ENCODE measurements at regions not wholly inside any gene's neighbourhood (a gene's known extent, or its start where the extent isn't known, plus 50 kb on each side); places are given as distances from the start of the nearest gene placed in this dataset.

DNA sequence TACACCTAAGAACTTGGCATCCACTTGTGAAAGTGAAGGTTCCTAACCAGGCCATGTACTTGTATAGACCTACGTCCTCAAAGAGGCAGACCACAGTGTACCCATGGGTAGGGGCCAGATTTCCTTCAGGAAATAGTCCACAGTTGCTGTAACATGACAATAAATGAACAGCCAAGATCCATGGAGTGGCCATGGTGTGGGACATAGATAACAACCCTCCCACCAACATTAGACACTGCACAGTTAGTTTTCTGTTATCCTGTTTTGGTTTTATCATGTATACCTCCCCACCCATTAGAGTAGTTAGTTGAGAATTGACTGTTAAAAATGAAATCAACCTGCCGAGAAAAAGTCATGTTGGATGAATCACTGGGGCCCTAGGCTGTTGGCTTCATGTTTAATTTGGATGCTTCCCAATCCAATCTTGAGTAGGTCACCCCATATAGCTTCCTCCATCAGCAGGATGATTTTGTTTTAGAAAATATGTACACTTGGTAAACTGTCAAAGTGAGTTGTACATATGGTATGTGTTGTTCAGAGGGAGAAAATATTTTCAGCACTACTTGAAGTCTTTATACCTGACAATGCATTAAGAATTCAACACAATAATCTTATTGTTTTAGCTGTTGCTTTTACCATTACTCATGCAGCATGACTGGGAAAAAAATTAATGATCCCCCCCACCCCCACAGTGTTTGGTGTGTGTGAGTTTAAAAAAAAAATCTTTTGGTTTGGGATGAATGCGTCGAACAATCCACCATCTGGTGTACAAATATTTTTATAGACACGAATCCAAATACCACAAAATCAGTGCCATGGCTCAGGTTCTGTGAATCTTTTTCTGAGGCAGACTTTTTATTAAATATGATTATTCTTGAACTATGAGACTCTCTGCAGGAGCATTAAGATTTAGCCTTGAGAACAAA is 88.3 kb upstream of the ARHGAP29 start:
- DNase-seq = no peak

DNA sequence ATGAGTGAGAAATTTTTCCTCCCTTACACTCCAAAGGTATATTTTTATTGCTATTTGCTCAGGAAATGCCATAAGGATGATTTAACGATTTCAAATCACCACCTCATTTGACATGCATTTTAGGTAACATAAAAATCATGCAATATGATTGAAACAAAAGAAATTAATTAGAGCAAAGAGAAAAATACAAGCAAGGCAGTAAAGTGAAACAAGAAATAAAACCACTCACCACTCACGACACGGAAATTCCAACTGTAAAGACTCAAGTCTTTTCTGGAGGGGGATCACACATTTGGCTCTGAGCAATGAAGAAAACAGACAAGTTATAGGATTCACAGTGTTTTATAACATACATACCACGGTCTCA is 86.8 kb upstream of the ARHGAP29 start:
- DNase-seq = no peak

- no peak for DNase-seq
Observed at GRCh38 chr1:94323311-94324177, 86.2 kb upstream of the ARHGAP29 start.

GRCh38 chr1:94322696-94323095 is 85.3 kb upstream of the ARHGAP29 start:
- no peak for DNase-seq

GRCh38 chr1:94321662-94322061 is 84.3 kb upstream of the ARHGAP29 start:
- no peak for DNase-seq

DNA sequence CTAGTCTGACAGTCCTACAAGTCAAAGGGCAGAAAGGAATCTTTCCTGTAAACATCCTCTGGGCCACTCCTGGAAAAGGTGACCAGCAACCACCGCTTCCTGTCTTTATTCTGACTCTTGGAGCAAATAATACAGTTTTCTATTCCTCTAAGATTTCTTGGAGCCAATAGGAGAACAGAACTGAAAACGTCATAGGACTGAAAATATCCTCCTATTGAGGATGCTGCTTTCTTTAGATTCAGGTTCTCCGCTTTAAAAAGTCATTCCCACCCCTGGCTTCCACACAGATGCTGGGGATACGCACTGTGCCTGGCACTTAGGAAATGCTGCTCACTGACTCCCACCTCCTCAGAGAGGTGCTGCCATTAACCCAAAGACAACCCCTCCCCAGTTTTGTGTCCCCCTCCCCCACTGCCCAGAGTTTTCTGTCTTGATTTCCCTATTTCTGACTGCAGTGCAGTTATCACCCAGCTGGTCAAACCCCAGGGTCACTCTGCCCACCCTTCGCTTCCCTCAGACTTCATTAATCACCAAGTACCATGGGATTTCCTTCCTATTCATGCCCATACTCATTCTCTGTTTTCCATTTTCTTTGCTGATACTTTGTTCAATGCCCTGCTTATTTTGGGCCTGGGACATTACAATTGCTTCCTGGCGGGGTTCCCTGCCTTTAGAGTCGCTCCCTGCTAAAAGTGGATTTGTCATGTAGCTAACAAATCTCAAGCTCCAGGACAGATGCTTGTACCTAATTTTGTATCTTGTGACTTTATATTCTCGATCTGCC is 82.1 kb upstream of the ARHGAP29 start:
- no peak for DNase-seq

DNA sequence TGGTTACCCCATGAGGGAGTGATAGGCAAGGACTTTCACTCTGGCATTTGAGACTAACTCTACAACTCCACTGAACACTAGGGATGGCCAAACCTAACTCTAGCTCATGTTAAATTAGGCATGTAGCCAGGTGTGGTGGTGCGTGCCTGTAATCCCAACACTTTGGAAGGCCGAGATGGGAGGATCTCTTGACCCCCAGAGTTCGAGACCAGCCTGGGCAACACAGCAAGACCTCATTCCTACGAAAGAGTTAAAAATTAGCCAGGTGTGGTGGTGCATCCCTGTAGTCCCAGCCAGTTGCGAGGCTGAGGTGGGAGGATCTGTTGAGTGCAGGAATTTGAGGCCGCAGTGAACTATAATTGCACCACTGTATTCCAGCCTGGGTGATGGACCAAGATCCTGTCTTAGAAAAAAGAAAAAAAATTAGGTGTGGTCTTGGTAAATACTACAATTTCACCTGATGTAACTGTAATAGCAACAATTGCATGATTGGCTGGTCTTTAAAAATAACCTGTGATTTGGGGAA is 81.2 kb upstream of the ARHGAP29 start:
- no peak for DNase-seq

DNA sequence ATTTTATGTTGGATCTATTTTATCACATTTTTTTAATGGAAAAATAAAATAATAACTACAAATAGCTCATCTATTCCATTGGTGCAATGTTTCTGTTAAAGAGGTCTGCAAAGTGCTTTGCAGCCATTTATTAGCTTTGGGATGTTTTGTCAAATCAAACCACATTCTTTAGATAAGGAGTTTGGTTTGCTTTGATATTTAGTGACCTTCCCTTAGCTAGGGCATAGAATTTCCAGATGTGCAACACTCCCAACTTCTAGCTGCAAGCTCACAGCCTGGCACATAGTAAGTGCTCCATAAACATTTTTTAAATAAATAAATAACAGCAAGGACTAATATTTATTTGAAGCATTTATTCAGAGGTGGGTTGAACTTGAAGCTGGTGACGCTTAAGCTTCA is 80.4 kb upstream of the ARHGAP29 start:
- DNase-seq = no peak

- DNase-seq = no peak
Observed at GRCh38 chr1:94316836-94317789, 79.7 kb upstream of the ARHGAP29 start.

DNA sequence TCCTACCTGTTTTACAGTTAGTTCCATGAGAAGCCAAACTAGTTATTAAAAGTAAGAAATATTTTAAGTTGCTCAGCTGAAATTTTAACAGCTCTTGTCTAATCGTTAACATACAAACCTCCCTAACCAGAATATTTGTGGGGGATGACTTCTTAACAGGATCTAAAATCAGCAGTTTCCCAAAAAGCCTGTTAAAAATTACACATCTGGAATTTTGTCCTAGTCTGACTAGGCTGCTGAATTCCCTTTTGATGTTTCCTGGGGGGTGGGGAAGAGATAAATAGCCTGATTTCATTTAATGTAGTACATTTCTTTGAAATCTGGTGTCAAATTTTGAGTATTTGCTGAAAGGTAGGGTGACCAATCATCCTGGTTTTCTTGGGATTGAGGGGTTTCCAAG is 78.8 kb upstream of the ARHGAP29 start:
- DNase-seq = no peak

DNA sequence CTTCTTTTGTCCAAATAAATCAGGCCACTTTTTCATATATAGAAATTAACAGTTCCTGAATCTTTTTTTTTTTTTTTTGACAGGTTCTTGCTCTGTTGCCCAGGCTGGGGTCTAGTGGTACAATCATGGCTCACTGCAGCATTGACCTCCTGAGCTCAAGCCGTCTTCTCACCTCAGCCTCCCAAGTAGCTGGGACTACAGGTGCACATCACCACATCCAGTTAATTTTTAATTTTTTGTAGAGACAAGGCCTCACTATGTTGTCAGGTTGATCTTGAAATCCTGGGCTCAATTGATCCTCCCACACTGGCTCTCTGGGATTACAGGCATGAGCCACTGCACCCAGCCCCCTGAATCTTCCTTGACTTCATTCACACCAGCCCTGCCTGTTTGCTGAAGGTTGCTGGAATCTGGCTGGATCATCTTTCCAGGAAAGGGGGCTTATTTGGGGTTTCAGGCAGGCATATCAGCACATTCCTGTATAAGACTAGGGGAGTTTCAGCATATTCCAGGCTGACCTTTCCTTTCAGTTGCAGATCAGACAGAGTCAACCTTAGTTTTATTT is 78.2 kb upstream of the ARHGAP29 start:
- DNase-seq = no peak

DNA sequence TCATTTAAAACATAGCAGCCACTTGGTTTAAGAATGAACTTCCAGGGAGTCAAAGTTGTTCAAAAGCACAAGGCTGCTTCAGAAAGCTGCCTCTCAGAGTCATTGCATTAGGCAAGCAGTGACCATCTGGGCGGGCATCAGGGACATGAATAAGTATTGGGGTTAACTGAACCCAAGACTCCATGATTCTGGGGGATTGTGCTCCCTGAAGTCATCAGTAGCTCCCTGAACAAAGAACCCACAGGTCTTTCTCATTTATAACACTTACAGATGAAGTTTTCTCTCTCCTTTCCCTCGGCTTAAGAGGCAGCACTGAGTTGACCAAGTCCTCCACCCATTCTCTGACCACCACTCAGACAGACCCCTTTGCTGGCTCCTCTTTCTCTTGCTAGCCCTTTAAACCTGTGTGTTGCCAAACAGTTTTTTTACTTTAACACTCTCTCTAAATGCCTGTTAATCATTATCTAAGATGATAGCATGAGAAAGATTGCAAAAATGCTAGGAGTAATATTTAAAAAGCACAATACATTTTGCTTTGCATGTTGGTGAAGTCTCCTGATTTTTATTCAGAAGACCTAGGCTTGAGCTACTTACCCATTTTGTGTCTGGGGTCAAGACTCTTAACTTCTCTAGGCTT is 77.0 kb upstream of the ARHGAP29 start:
- no peak for DNase-seq

DNA sequence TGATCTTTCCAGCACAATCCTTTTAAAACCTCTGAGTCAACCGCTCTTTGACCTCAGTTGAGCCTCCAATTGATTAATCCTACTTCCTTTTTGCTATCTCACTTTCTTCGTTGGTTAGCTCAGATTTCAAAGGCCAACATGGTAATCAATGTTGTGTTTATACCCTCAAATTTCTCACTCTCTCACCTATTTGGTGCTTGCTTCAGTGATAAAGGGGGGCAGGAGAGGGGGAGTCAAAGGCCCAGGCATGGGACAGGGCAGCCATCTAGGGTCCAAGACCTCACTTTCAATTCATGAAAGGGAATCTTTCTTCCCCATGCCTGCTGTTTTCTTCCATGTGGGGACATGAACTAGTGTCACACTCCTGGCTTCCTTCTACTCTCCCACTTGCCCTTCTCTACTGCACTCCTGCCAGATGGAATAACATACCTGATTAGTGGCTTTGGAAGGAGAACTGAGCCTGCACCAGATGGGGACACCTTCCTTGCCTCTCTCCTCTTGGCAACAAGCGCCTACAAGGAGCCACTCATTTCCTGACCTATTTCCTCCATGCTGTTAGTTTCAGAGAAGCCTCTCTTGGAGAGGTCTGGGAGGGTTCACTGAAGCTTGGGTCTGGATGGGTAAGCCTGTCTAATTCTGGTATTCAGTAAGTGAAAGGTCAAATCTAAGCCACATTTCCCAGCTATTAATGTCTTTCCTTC is 73.3 kb upstream of the ARHGAP29 start:
- DNase-seq = no peak

DNA sequence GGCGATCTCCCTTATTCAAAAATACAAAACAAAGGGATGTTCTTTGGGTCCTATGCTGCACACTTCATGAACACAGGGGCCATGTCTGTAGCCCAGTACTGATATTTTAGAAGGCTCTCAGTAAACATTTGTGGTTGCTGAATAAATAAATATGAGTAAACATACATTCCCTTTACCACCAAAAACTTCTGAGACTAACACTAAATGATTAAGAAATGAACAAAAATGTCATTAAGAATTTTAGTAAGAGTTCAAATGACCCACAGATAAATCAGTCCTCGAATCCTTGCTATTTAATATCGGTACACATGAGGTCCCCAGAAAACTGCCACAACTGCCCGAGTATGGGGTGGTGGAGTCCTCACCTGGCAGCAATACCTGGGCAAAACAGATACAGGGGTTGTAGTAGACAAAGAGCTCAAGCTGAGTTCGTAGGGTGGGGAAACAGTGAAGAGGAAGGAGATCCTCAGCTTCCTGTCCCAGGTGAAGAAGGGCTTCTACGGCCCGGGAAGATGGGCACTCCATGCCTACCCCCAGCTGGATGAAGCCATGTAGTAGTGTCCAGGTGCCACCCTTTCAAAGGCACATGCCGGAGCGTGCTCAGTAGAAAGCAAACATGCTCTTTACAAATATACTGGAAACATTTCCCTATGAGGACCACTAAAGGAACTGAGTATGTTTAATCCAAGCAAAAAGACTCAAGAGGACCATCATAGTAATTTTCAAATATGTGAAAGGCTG is 72.6 kb upstream of the ARHGAP29 start:
- DNase-seq = no peak

DNA sequence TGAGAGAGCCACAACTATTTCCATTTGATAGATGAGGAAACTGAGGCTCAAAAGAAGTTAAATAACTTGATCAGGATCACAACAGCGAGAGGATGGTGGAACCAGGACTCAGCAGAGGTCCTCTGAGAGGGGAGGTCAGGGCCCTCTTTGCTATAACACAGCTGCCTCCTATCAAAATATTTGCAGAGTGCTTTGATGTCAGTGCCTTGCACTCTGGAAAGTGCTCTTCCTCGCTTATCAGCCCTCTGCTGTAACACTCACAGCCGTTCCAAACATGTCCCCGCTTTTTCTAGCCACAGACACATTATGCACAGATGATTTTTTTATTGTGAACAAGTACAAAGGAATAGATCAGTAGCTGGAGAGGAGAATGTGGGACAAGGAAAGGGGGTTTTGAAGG is 71.8 kb upstream of the ARHGAP29 start:
- DNase-seq = no peak

- DNase-seq = no peak
Observed at GRCh38 chr1:94306521-94306920, 69.1 kb upstream of the ARHGAP29 start.

DNA sequence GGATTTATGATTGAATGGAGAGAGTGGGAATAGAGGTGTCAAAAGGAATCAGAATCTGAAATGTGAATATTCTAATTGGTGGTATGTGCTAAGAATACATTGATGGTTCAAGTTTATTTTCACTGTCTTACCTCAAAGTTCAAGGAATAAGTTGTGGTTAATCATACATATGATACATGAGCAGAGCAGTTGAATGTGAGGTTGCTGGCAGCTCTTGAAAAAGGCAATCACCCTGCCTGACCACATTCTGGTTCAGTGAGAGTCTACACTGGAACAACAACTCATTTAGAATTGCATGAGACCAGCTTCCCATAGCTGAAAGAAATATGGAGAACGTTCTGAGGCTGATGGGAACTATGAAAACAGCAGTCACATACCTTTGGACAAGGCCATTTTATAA is 68.3 kb upstream of the ARHGAP29 start:
- DNase-seq = no peak

DNA sequence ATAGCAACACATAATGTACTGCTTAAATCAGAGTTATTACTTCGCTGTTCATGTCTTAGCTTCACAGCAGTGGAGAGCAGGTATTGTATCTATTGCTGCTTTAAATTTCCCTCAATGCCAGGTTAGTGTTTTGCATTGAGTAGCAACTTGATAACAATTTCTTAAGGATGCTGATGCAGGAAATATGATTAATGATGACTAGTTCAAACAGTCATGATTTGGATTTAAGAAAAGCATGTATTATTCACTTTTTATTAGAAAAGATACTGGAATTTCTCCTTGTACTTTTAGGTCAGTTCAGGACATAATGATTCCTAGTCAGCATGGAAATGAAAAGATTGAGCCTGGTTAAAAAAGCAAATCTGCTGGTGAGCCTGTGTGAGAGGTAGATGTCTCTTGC is 67.2 kb upstream of the ARHGAP29 start:
- DNase-seq = no peak

GRCh38 chr1:94303005-94303404 is 65.6 kb upstream of the ARHGAP29 start:
- no peak for DNase-seq

Data from hindlimb muscle (tissue), 1 donor.